ENCODE measurements at regions not wholly inside any gene's neighbourhood (a gene's known extent, or its start where the extent isn't known, plus 50 kb on each side); places are given as distances from the start of the nearest gene placed in this dataset.

- no peak overlapping the region for H3K18ac ChIP-seq (ENCODE audit: extremely low read depth, low read length)
- H4K91ac ChIP-seq (replicated peaks; ENCODE audit: insufficient read length, low read length): no peak overlapping the region
- H2BK15ac ChIP-seq (ENCODE audit: low read length): no peak overlapping the region
- no peak overlapping the region for H2BK120ac ChIP-seq (replicated peaks; ENCODE audit: low read depth, low read length)
- no peaks in the 10 kb centered on the region for H3K9me3 ChIP-seq (ENCODE audit: insufficient read depth in 2 of 2, low read depth in 1 of 2, low read length in 1 of 2)
- H2AFZ ChIP-seq (ENCODE audit: low read length): no peak overlapping the region
- no peaks in the 10 kb centered on the region for H3K79me1 ChIP-seq (ENCODE audit: low read depth, low read length)
- H3K27ac ChIP-seq (ENCODE audit: low read depth, low read length): no peak overlapping the region
- no peaks in the 10 kb centered on the region for H3K27me3 ChIP-seq (replicated peaks in 1 of 4; ENCODE audit: control insufficient read depth in 3 of 4, extremely low read depth in 1 of 4, insufficient read depth in 3 of 4, low read length in 3 of 4)
- H2BK5ac ChIP-seq (ENCODE audit: low read depth, low read length): no peak overlapping the region
- H3K36me3 ChIP-seq (ENCODE audit: control insufficient read depth in 2 of 4, insufficient read depth in 4 of 4, low read length in 3 of 4): no peaks in the 10 kb centered on the region
- no peak overlapping the region for H2BK12ac ChIP-seq (ENCODE audit: low read depth, low read length)
- POLR2A ChIA-PET (ENCODE audit: partially characterized antibody): no interaction called here
- H4K5ac ChIP-seq (ENCODE audit: insufficient read length, low read depth, low read length): no peak overlapping the region
- 97% methylated on average over 3 of the region's 3 CpGs; no CpG with 5 or more reads in 1 of the 2 experiments for WGBS, 2 experiments (ENCODE audit: extremely low coverage in 1 of 2, insufficient coverage in 1 of 2, insufficient read length in 1 of 2, insufficient replicate concordance in 2 of 2, low coverage in 1 of 2, low lambda C conversion rate in 2 of 2, missing lambda C conversion rate in 1 of 2)
- H3K4me1 ChIP-seq (replicated peaks in 1 of 4; ENCODE audit: control insufficient read depth in 3 of 4, insufficient read depth in 4 of 4, low read length in 3 of 4): no peaks in the 10 kb centered on the region
- CTCF ChIA-PET (ENCODE audit: partially characterized antibody): interaction anchor here (0.8 to 2.9 kb wide), 3 partner anchors 9 to 682 kb away, joined by 5 to 6 read pairs (median 6); no protein-coding TSS in a partner anchor
- no peaks in the 10 kb centered on the region for H3K23me2 ChIP-seq (ENCODE audit: low read depth, low read length)
- no peak overlapping the region for H3K14ac ChIP-seq (ENCODE audit: insufficient read length)
- no peak overlapping the region for H4K8ac ChIP-seq (ENCODE audit: extremely low read depth, insufficient read depth, low read length)
- no peak overlapping the region for H3K4me2 ChIP-seq (ENCODE audit: insufficient read depth in 1 of 2, low read depth in 2 of 2, low read length in 2 of 2)
- no peak overlapping the region for H2AK5ac ChIP-seq (ENCODE audit: low read depth, low read length)
- no peak overlapping the region for H3K56ac ChIP-seq (replicated peaks; ENCODE audit: insufficient read length, low read depth, low read length)
- no peaks in the 10 kb centered on the region for H3K79me2 ChIP-seq (ENCODE audit: control insufficient read depth in 1 of 2, insufficient read depth in 2 of 2, low read length in 2 of 2)
- H3K9ac ChIP-seq (replicated peaks in 1 of 4; ENCODE audit: extremely low read depth in 1 of 4, low read depth in 3 of 4, low read length in 3 of 4): no peak overlapping the region
- H4K20me1 ChIP-seq (replicated peaks in 1 of 2; ENCODE audit: control insufficient read depth in 1 of 2, insufficient read depth in 2 of 2, low read length in 2 of 2): no peaks in the 10 kb centered on the region
- DNase-seq (ENCODE audit: low read depth in 1 of 2, low spot score in 2 of 2) (no peak), FAIRE-seq (no peak)
- H3K23ac ChIP-seq (ENCODE audit: insufficient read length): no peak overlapping the region
- H3K4ac ChIP-seq (replicated peaks; ENCODE audit: insufficient read length, low read depth, low read length): no peak overlapping the region
- no peak overlapping the region for H2BK20ac ChIP-seq (ENCODE audit: low read length)
- H3K4me3 ChIP-seq (ENCODE audit: extremely low read depth in 1 of 4, insufficient read depth in 2 of 4, low read depth in 3 of 4, low read length in 4 of 4): no peak overlapping the region
- TF ChIP-seq SP1 (IDR thresholded peaks at IDR 0.05; ENCODE audit: low read depth, low read length): no peak
- no peak for TF ChIP-seq CBX5 (IDR thresholded peaks at IDR 0.05; ENCODE audit: low read depth, low read length)
- no peak for TF ChIP-seq ATF3 (IDR thresholded peaks at IDR 0.05; ENCODE audit: insufficient read depth, low read depth, low read length)
- no peak for TF ChIP-seq KDM5A (IDR thresholded peaks at IDR 0.05; ENCODE audit: low read length)
- TF ChIP-seq POLR2A (IDR thresholded peaks at IDR 0.05; ENCODE audit: control extremely low read depth in 1 of 2, low read depth in 2 of 2, low read length in 2 of 2): no peak
- TF ChIP-seq GABPA (IDR thresholded peaks at IDR 0.05; ENCODE audit: borderline replicate concordance, insufficient read depth, low read length): no peak
- no peak for TF ChIP-seq SRF (IDR thresholded peaks at IDR 0.05; ENCODE audit: low read depth, low read length)
- no peak for TF ChIP-seq TAF1 (IDR thresholded peaks at IDR 0.05; ENCODE audit: low read depth, low read length)
- no peak for TF ChIP-seq NRF1 (IDR thresholded peaks at IDR 0.05; ENCODE audit: low read depth, low read length)
- no peak for TF ChIP-seq E2F6 (IDR thresholded peaks at IDR 0.05)
- no peak for TF ChIP-seq SP2 (IDR thresholded peaks at IDR 0.05; ENCODE audit: low read length)
- TF ChIP-seq CEBPB (IDR thresholded peaks at IDR 0.05; ENCODE audit: low read depth, low read length): no peak
- TF ChIP-seq RNF2 (IDR thresholded peaks at IDR 0.05; ENCODE audit: borderline replicate concordance, low read depth, low read length, missing control alignments, poor library complexity, severe bottlenecking): no peak
- TF ChIP-seq MAX (IDR thresholded peaks at IDR 0.05): no peak
- no peak for TF ChIP-seq EGR1 (IDR thresholded peaks at IDR 0.05; ENCODE audit: borderline replicate concordance, low read depth, low read length)
These were observed 691.9 kb downstream of the NTRK3 start for GRCh38 chr15:87564681-87565080.
